Stimulated activated memory B cell treated with anti-CD40 and anti-IgM and Interleukin-4, amounts not matched to agents 10 μg/mL and 1 μg/mL and 100 μg/mL, for 72 hours (primary cell): ENCODE measurements at regions not wholly inside any gene's neighbourhood (a gene's known extent, or its start where the extent isn't known, plus 50 kb on each side); places are given as distances from the start of the nearest gene placed in this dataset.
"Not testable (repeated sequence)": the region's sequence is repeated elsewhere in the genome, so short reads cannot be mapped to it uniquely, and the experiment has no call there.

Experiments used
- ATAC-seq: fragments of 150-1000 bp; cut with Tn5 transposase; 2 replicates; pipeline ENCODE4 v1.10.0; 2021
- H3K27ac Mint-ChIP-seq: one replicate; pipeline ENCODE4 v1.8.0; 2022; ENCODE audit warnings: mild to moderate bottlenecking, mixed read lengths
- H3K27me3 Mint-ChIP-seq: one replicate; pipeline ENCODE4 v1.8.0; 2022; ENCODE audit warnings: mixed read lengths
- H3K36me3 Mint-ChIP-seq: one replicate; pipeline ENCODE4 v1.8.0; 2022; ENCODE audit warnings: mixed read lengths
- H3K4me1 Mint-ChIP-seq: one replicate; pipeline ENCODE4 v1.8.0; 2022; ENCODE audit warnings: mixed read lengths
- H3K4me3 Mint-ChIP-seq: one replicate; pipeline ENCODE4 v1.8.0; 2022; ENCODE audit warnings: mild to moderate bottlenecking, moderate library complexity, mixed read lengths
- H3K9me3 Mint-ChIP-seq: one replicate; pipeline ENCODE4 v1.8.0; 2022; ENCODE audit warnings: mixed read lengths

DNA sequence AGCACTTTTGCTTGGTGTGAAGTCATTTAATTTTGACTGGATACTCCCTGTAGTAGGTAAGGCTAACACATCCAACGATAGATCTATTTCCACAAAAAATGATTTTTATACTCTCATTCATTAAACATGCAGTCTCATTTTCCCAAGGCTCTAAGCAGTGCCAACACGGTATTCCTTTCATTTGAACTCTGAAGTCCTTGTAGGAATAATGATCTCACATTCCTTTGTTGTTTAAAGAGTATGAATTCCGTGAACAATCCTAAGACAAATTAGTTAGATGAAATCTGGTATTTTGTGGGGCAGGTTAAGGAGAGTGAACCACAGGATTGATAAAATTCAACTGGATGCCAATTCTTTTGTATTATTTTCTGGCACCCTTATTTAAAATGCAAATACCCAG lies 66.6 kb downstream of the LACC1 start:
- H3K4me3 Mint-ChIP-seq, result no peak overlapping the region
- H3K27me3 Mint-ChIP-seq, result peaks cover 43% of the 10 kb centered on the region
- no peaks in the 10 kb centered on the region for H3K4me1 Mint-ChIP-seq
- no peak for ATAC-seq
- H3K27ac Mint-ChIP-seq, result no peak overlapping the region
- peaks cover 12% of the 10 kb centered on the region for H3K9me3 Mint-ChIP-seq
- H3K36me3 Mint-ChIP-seq, result no peaks in the 10 kb centered on the region

GRCh38 chr13:43947897-43948458 lies 68.3 kb downstream of the LACC1 start:
- H3K4me3 Mint-ChIP-seq, result no peak overlapping the region
- peaks cover 44% of the 10 kb centered on the region for H3K27me3 Mint-ChIP-seq
- no peak overlapping the region for H3K27ac Mint-ChIP-seq
- H3K9me3 Mint-ChIP-seq, result peaks cover 12% of the 10 kb centered on the region
- ATAC-seq, result no peak
- H3K4me1 Mint-ChIP-seq, result no peaks in the 10 kb centered on the region
- H3K36me3 Mint-ChIP-seq, result no peaks in the 10 kb centered on the region

GRCh38 chr13:43953370-43953769 lies 73.7 kb downstream of the LACC1 start:
- Mint-ChIP-seq H3K27me3 (peaks cover 63% of the 10 kb centered on the region), H3K4me3 (no peak overlapping the region)
- ATAC-seq, result no peak

DNA sequence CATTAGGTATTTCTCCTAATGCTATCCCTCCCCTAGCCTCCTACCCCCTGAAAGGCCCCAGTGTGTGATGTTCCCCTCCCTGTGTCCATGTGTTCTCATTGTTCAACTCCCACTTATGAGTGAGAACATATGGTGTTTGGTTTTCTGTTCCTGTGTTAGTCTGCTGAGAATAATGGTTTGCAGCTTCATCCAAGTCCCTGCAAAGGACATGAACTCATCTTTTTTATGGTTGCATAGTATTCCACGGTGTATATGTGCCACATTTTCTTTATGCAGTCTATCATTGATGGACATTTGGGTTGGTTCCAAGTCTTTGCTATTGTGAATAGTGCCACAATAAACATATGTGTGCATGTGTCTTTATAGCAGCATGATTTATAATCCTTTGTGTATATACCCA lies 77.3 kb downstream of the LACC1 start:
- not testable (repeated sequence) for H3K4me1 Mint-ChIP-seq, H3K36me3 Mint-ChIP-seq, H3K9me3 Mint-ChIP-seq, H3K27ac Mint-ChIP-seq, ATAC-seq, H3K4me3 Mint-ChIP-seq
- H3K27me3 Mint-ChIP-seq, result peaks cover 44% of the 10 kb centered on the region

More at GRCh38 chr13:43953370-43953769, 73.7 kb downstream of the LACC1 start:
- no peaks in the 10 kb centered on the region for H3K4me1 Mint-ChIP-seq
- H3K36me3 Mint-ChIP-seq, result no peaks in the 10 kb centered on the region
- no peak overlapping the region for H3K27ac Mint-ChIP-seq
- peaks cover 8% of the 10 kb centered on the region for H3K9me3 Mint-ChIP-seq

- no peak overlapping the region for H3K27ac Mint-ChIP-seq
- no peak for ATAC-seq
- H3K27me3 Mint-ChIP-seq, result peaks cover 22% of the 10 kb centered on the region
- H3K4me3 Mint-ChIP-seq, result no peak overlapping the region
- H3K9me3 Mint-ChIP-seq, result no peaks in the 10 kb centered on the region
- H3K36me3 Mint-ChIP-seq, result no peaks in the 10 kb centered on the region
- no peaks in the 10 kb centered on the region for H3K4me1 Mint-ChIP-seq
Measured at GRCh38 chr13:43959291-43959690, 79.6 kb downstream of the LACC1 start.

DNA sequence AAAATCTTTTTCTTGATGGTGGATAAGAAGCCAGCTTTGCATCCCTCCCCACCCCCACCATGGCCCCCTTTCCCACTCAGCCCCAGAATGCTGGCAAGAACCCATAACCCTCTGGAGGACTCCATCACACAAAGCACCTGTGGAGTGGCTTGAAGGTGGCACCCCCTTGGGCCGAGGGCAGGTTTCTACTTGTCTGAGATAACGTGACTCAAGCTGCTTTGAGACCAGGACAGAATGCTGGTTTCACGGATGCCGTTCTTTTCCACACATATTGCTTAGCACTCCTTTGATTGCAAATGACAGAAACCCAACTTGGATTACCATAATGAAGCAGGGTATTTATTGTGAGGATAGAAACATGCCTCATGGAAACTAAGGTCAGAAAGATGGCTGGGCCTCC lies 82.2 kb downstream of the LACC1 start:
- Mint-ChIP-seq H3K9me3 (no peaks in the 10 kb centered on the region), H3K27ac (no peak overlapping the region), H3K4me3 (no peak overlapping the region), H3K27me3 (peaks cover 8% of the 10 kb centered on the region), H3K4me1 (no peaks in the 10 kb centered on the region), H3K36me3 (no peaks in the 10 kb centered on the region)
- no peak for ATAC-seq

DNA sequence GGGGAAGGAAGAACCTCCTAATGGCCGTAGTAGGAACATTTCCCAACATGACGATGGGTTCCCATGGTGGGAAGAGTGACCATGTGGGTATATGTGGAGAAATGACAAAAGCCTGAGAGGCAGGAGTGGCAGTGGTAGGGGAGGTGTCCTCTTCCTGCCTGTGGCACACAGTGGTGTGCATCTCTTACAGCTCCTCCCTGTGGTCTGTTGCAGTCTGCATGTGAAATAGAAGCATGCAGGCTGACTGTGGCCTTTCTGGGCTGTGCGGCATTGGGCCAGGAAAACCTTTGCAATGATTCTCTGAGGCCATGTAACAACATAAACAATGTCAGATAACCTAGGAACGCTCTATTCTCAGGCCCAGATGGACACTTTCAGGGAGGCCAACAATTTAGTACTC lies 84.0 kb downstream of the LACC1 start:
- ATAC-seq, result peak; percentile 41
- H3K36me3 Mint-ChIP-seq, result no peaks in the 10 kb centered on the region
- H3K4me1 Mint-ChIP-seq, result no peaks in the 10 kb centered on the region
- H3K27ac Mint-ChIP-seq, result no peak overlapping the region
- H3K9me3 Mint-ChIP-seq, result no peaks in the 10 kb centered on the region
- H3K4me3 Mint-ChIP-seq, result no peak overlapping the region
- H3K27me3 Mint-ChIP-seq, result peaks cover 8% of the 10 kb centered on the region

DNA sequence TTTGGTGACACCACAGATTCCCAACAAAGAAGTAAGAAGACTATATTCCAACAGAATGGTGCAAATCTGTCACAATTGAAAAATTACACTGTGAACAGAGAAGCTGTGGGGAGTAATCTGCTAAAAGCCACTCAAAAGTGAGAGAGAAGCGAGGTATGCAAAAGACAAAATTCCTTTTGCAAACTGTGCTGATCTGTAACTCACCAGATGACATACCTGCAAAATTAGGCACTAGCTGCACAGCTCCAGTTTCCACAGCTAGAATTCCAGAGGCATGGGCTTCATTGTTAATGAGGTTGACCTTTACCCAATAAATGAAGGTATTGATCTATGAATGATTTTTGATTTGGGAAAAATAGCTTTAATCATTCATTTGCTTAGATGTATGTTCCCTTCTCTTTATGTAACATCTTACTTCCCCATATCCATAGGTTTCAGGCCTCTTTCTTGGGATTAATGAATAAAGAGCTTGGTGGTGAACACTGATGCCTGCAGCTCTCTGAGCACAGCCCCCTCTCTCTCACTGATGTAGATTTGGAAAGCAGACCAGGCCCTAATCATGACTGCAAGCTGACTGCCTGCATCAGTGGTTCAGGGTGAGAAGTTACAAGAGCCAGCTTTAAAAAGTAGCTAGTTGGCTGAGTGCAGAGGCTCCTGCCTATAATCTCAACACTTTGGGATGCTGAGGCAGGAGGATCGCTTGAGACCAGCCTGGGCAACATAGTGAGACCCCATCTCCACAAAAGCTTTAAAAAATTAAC lies 85.2 kb downstream of the LACC1 start:
- H3K9me3 Mint-ChIP-seq, result no peaks in the 10 kb centered on the region
- H3K4me3 Mint-ChIP-seq, result no peak overlapping the region
- ATAC-seq, result no peak
- peaks cover 8% of the 10 kb centered on the region for H3K27me3 Mint-ChIP-seq
- H3K27ac Mint-ChIP-seq, result no peak overlapping the region
- no peaks in the 10 kb centered on the region for H3K4me1 Mint-ChIP-seq
- H3K36me3 Mint-ChIP-seq, result no peaks in the 10 kb centered on the region

DNA sequence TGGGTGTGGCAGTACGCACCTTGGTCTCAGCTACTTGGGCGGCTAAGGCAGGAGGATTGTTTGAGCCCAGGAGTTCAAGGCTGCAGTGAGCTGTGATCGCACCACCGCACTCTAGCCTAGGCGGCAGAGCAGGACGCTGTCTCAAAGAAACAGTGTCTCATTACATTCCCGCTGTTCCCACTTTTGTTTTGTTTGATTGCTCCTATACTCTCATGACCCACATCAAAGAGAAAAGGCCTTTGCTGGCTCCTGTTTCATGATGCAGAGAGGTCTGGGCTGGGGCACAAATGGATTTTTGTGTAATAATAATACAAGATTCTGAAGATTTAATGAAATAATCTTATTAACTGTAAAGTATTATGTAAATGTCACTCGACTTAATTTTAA lies 85.7 kb downstream of the LACC1 start:
- Mint-ChIP-seq H3K4me3 (no peak overlapping the region), H3K27me3 (peaks cover 4% of the 10 kb centered on the region), H3K9me3 (no peaks in the 10 kb centered on the region), H3K36me3 (no peaks in the 10 kb centered on the region), H3K4me1 (no peaks in the 10 kb centered on the region), H3K27ac (no peak overlapping the region)
- ATAC-seq, result no peak

GRCh38 chr13:43968251-43968942 lies 88.7 kb downstream of the LACC1 start:
- H3K36me3 Mint-ChIP-seq, result not testable (repeated sequence)

GRCh38 chr13:43968943-43969690 lies 89.4 kb downstream of the LACC1 start:
- H3K27ac Mint-ChIP-seq, H3K36me3 Mint-ChIP-seq, H3K27me3 Mint-ChIP-seq, H3K4me3 Mint-ChIP-seq, ATAC-seq, H3K4me1 Mint-ChIP-seq, H3K9me3 Mint-ChIP-seq: not testable (repeated sequence)

More at GRCh38 chr13:43968251-43968942, 88.7 kb downstream of the LACC1 start:
- H3K4me3 Mint-ChIP-seq, ATAC-seq, H3K27me3 Mint-ChIP-seq, H3K9me3 Mint-ChIP-seq, H3K4me1 Mint-ChIP-seq, H3K27ac Mint-ChIP-seq: not testable (repeated sequence)

GRCh38 chr13:43969919-43970318 lies 90.2 kb downstream of the LACC1 start:
- H3K27ac Mint-ChIP-seq, H3K4me1 Mint-ChIP-seq, H3K9me3 Mint-ChIP-seq, H3K4me3 Mint-ChIP-seq, ATAC-seq, H3K27me3 Mint-ChIP-seq, H3K36me3 Mint-ChIP-seq: not testable (repeated sequence)

GRCh38 chr13:43970520-43971242 lies 91.0 kb downstream of the LACC1 start:
- not testable (repeated sequence) for H3K27ac Mint-ChIP-seq, H3K36me3 Mint-ChIP-seq, H3K4me3 Mint-ChIP-seq, H3K27me3 Mint-ChIP-seq, H3K9me3 Mint-ChIP-seq, H3K4me1 Mint-ChIP-seq
- peak; percentile 48 for ATAC-seq

GRCh38 chr13:43971324-43971723 lies 91.6 kb downstream of the LACC1 start:
- H3K4me3 Mint-ChIP-seq, H3K27ac Mint-ChIP-seq, H3K9me3 Mint-ChIP-seq: not testable (repeated sequence)

GRCh38 chr13:43977911-43978310 lies 98.2 kb downstream of the LACC1 start:
- no peaks in the 10 kb centered on the region for H3K4me1 Mint-ChIP-seq
- H3K27me3 Mint-ChIP-seq, result peaks cover 47% of the 10 kb centered on the region
- no peak overlapping the region for H3K4me3 Mint-ChIP-seq
- ATAC-seq, result no peak
- H3K9me3 Mint-ChIP-seq, result peaks cover 9% of the 10 kb centered on the region
- H3K27ac Mint-ChIP-seq, result no peak overlapping the region
- no peaks in the 10 kb centered on the region for H3K36me3 Mint-ChIP-seq

More at GRCh38 chr13:43971324-43971723, 91.6 kb downstream of the LACC1 start:
- ATAC-seq, H3K27me3 Mint-ChIP-seq, H3K4me1 Mint-ChIP-seq, H3K36me3 Mint-ChIP-seq: not testable (repeated sequence)
